B cell (primary cell): ENCODE measurements at regions not wholly inside any gene's neighbourhood (a gene's known extent, or its start where the extent isn't known, plus 50 kb on each side); places are given as distances from the start of the nearest gene placed in this dataset.

Experiments
- ATAC-seq: fragments of 200-7000 bp; cut with Tn5 transposase; one replicate; pipeline ENCODE4 v1.10.0; 2021; ENCODE audit warnings: low read depth, mild to moderate bottlenecking, moderate number of reproducible peaks, moderate library complexity
- CTCF ChIA-PET: fragments of 350-600 bp; sonication (Branson Sonifier 250); formaldehyde crosslinking; loops from one replicate; lab custom pipeline; 2021; ENCODE audit warnings: antibody characterized with exemption, inconsistent platforms; lab: Charles Lee
- POLR2A ChIA-PET: fragments of 350-600 bp; sonication (Branson Sonifier 250); formaldehyde crosslinking; loops from one replicate; lab custom pipeline; 2021; ENCODE audit warnings: antibody characterized with exemption; lab: Charles Lee
- DNase-seq: peaks from one replicate; pipeline ENCODE4 v3.0.0; 2013
- H2AFZ ChIP-seq: 2 replicates; pipeline ENCODE4 v1.6.1; 2012; ENCODE audit warnings: mild to moderate bottlenecking, low read depth, low read length; ENCODE audit not compliant: insufficient read depth, poor library complexity, severe bottlenecking
- H3K27ac ChIP-seq, 2 donors: 1 replicate in 1 of 2; 2 replicates in 1 of 2; pipeline ENCODE4 v1.5.1; 2012 to 2013; ENCODE audit warnings: low read length in 2 of 2, mild to moderate bottlenecking in 2 of 2, moderate library complexity in 1 of 2
- H3K27me3 ChIP-seq, 4 experiments: fragments of 200-600 bp in 1 of 4; sonication (generic) in 1 of 4; replicated peaks in 1 of 4; 1 replicate in 2 of 4; 2 replicates in 2 of 4; pipeline versions ENCODE4 v1.6.1 to v1.7.0; 2013 to 2016; ENCODE audit warnings: low read length in 3 of 4, mild to moderate bottlenecking in 2 of 4, mixed read lengths in 1 of 4, moderate library complexity in 1 of 4; ENCODE audit not compliant: insufficient read depth in 4 of 4, control insufficient read depth in 3 of 4; ENCODE audit errors: control extremely low read depth in 1 of 4
- H3K36me3 ChIP-seq, 2 experiments: replicated peaks in 1 of 2; 1 replicate in 1 of 2; 2 replicates in 1 of 2; pipeline versions ENCODE4 v1.6.1 to v1.7.1; 2013; ENCODE audit warnings: low read length in 1 of 2; ENCODE audit not compliant: insufficient read depth in 2 of 2, control insufficient read depth in 1 of 2; ENCODE audit errors: control extremely low read depth in 1 of 2, extremely low read depth in 1 of 2
- H3K4me1 ChIP-seq, 2 donors: fragments of 200-600 bp in 1 of 2; sonication (generic) in 1 of 2; 1 replicate in 1 of 2; 2 replicates in 1 of 2; pipeline versions ENCODE4 v1.5.1 to v1.6.1; 2013 to 2017; ENCODE audit warnings: low read length in 2 of 2; ENCODE audit not compliant: control insufficient read depth in 2 of 2, insufficient read depth in 2 of 2
- H3K4me2 ChIP-seq: replicated peaks from 2 replicates; pipeline ENCODE3; 2012; ENCODE audit warnings: mild to moderate bottlenecking, low read depth, low read length; ENCODE audit not compliant: poor library complexity, severe bottlenecking
- H3K4me3 ChIP-seq, 5 experiments: fragments of 200-600 bp in 1 of 5; sonication (generic) in 1 of 5; 1 replicate in 3 of 5; 2 replicates in 2 of 5; pipeline versions ENCODE4 v1.5.1 to v1.7.0; 2011 to 2016; ENCODE audit warnings: low read length in 4 of 5, mild to moderate bottlenecking in 4 of 5, low read depth in 2 of 5, control low read depth in 1 of 5, moderate library complexity in 1 of 5; ENCODE audit not compliant: insufficient read depth in 1 of 5; ENCODE audit errors: control extremely low read depth in 1 of 5, extremely low read depth in 1 of 5
- H3K79me2 ChIP-seq: fragments of 200-600 bp; sonication (generic); one replicate; pipeline ENCODE4 v1.6.0; 2016; ENCODE audit warnings: low read length; ENCODE audit not compliant: control insufficient read depth, insufficient read depth
- H3K9ac ChIP-seq: fragments of 200-600 bp; sonication (generic); 2 replicates; pipeline ENCODE4 v1.6.1; 2017; ENCODE audit warnings: mild to moderate bottlenecking, low read length, moderate library complexity
- H3K9me3 ChIP-seq, 3 donors: one replicate each; pipeline versions ENCODE4 v1.6.1 to v1.7.1; 2013; ENCODE audit warnings: low read length in 2 of 3; ENCODE audit not compliant: control insufficient read depth in 2 of 3, insufficient read depth in 1 of 3; ENCODE audit errors: control extremely low read depth in 1 of 3
- H4K20me1 ChIP-seq: 2 replicates; pipeline ENCODE4 v1.6.0; 2012; ENCODE audit warnings: mild to moderate bottlenecking, low read length; ENCODE audit not compliant: insufficient read depth, control insufficient read depth, poor library complexity, severe bottlenecking
- H3K27ac Mint-ChIP-seq: one replicate; pipeline ENCODE4 v1.8.0; 2021; ENCODE audit warnings: mixed read lengths
- H3K27me3 Mint-ChIP-seq: one replicate; pipeline ENCODE4 v1.8.0; 2021; ENCODE audit warnings: mixed read lengths
- H3K4me1 Mint-ChIP-seq: one replicate; pipeline ENCODE4 v1.8.0; 2021; ENCODE audit warnings: mixed read lengths
- H3K4me3 Mint-ChIP-seq: one replicate; pipeline ENCODE4 v1.8.0; 2021; ENCODE audit warnings: mixed read lengths
- H3K9me3 Mint-ChIP-seq: one replicate; pipeline ENCODE4 v1.8.0; 2022; ENCODE audit warnings: mixed read lengths; ENCODE audit not compliant: insufficient read depth
- CTCF ChIP-seq: fragments of 200-600 bp; IDR thresholded peaks from one replicate; pipeline ENCODE4 v1.8.0; 2022; ENCODE audit warnings: antibody characterized with exemption, mild to moderate bottlenecking
- EZH2 ChIP-seq: IDR thresholded peaks from 2 replicates; pipeline ENCODE4 v1.6.1; 2012; ENCODE audit warnings: borderline replicate concordance, low read depth, mild to moderate bottlenecking, moderate library complexity, low read length; ENCODE audit not compliant: insufficient read depth, poor library complexity, severe bottlenecking
- WGBS: methylation state at CpG from one replicate; pipeline ENCODE4 v1.1.5; 2013; ENCODE audit warnings: missing lambda C conversion rate; ENCODE audit not compliant: insufficient coverage; 5-methylcytosine and 5-hydroxymethylcytosine counted together
- intact Hi-C: fragments of 100-400 bp; cut with micrococcal nuclease; formaldehyde crosslinking; loops from one replicate; pipeline ENCODE4 v1.10.0; 2022

GRCh38 chr10:127619546-127620325 is 70.6 kb downstream of the NPS start:
- no peaks in the 10 kb centered on the region for H3K9me3 Mint-ChIP-seq
- ChIA-PET CTCF (no interaction called here), POLR2A (no interaction called here)
- TF ChIP-seq EZH2 (no peak), CTCF (no peak)
- no peak overlapping the region for H3K4me3 Mint-ChIP-seq
- no peak overlapping the region for H2AFZ ChIP-seq
- no peak overlapping the region for H3K4me2 ChIP-seq
- no peaks in the 10 kb centered on the region for H3K27me3 ChIP-seq
- H3K4me1 Mint-ChIP-seq: no peaks in the 10 kb centered on the region
- no peaks in the 10 kb centered on the region for H3K36me3 ChIP-seq
- no peak for DNase-seq
- H3K4me3 ChIP-seq: no peak overlapping the region
- H4K20me1 ChIP-seq: no peaks in the 10 kb centered on the region
- WGBS: 92% methylated on average over 3 of the region's 5 CpGs
- H3K9ac ChIP-seq: no peak overlapping the region
- no peak for ATAC-seq
- intact Hi-C loops: no loop called here
- no peaks in the 10 kb centered on the region for H3K4me1 ChIP-seq
- no peak overlapping the region for H3K27ac ChIP-seq
- no peaks in the 10 kb centered on the region for H3K27me3 Mint-ChIP-seq
- H3K9me3 ChIP-seq: no peaks in the 10 kb centered on the region
- no peaks in the 10 kb centered on the region for H3K79me2 ChIP-seq
- H3K27ac Mint-ChIP-seq: no peak overlapping the region

GRCh38 chr10:127635882-127636281 is 86.8 kb downstream of the NPS start:
- no peak for DNase-seq
- no peak overlapping the region for H3K4me3 Mint-ChIP-seq
- intact Hi-C loops: no loop called here

More at GRCh38 chr10:127635882-127636281, 86.8 kb downstream of the NPS start:
- ATAC-seq: no peak
- H3K27me3 ChIP-seq: no peaks in the 10 kb centered on the region
- no peaks in the 10 kb centered on the region for H4K20me1 ChIP-seq
- no peaks in the 10 kb centered on the region for H3K27me3 Mint-ChIP-seq
- no CpG with 5 or more reads among the region's 2 CpGs for WGBS
- H3K4me1 ChIP-seq: no peaks in the 10 kb centered on the region
- no peak overlapping the region for H3K4me3 ChIP-seq
- ChIA-PET CTCF (no interaction called here), POLR2A (no interaction called here)
- no peaks in the 10 kb centered on the region for H3K79me2 ChIP-seq
- no peaks in the 10 kb centered on the region for H3K4me1 Mint-ChIP-seq
- no peak overlapping the region for H3K4me2 ChIP-seq
- H3K36me3 ChIP-seq: no peaks in the 10 kb centered on the region
- peaks cover 11% of the 10 kb centered on the region for H3K9me3 Mint-ChIP-seq
- H3K9me3 ChIP-seq: peaks cover 0 to 27% (median 26%) of the 10 kb centered on the region in 3 donors
- TF ChIP-seq CTCF (no peak), EZH2 (no peak)
- no peak overlapping the region for H3K9ac ChIP-seq
- H3K27ac Mint-ChIP-seq: no peak overlapping the region
- H2AFZ ChIP-seq: no peak overlapping the region
- no peak overlapping the region for H3K27ac ChIP-seq
